Caco-2 (cell line): ENCODE measurements at regions not wholly inside any gene's neighbourhood (a gene's known extent, or its start where the extent isn't known, plus 50 kb on each side); places are given as distances from the start of the nearest gene placed in this dataset.
A peak's percentile ranks its signal among the peaks of the same experiment; 100 is the strongest.
"Not testable (repeated sequence)": the region's sequence is repeated elsewhere in the genome, so short reads cannot be mapped to it uniquely, and the experiment has no call there.

Experiments
- BruUV-seq: library from RNA; stranded (reverse); fragments of 400-500 nt; replicated peaks from 2 replicates; lab custom pipeline; 2021; lab: Mats Ljungman, UMichigan
- CTCF ChIA-PET: fragments of 300-600 bp; sonication (Branson Sonifier 250); formaldehyde crosslinking; loops from one replicate; lab custom pipeline; 2022; ENCODE audit warnings: antibody characterized with exemption; lab: Charles Lee
- POLR2A ChIA-PET: fragments of 300-600 bp; sonication (Branson Sonifier 250); formaldehyde crosslinking; loops from one replicate; lab custom pipeline; 2022; ENCODE audit warnings: antibody characterized with exemption; lab: Charles Lee
- DNase-seq, 2 experiments: peaks; one replicate each; pipeline versions ENCODE4 v3.0.0 to v3.0.0-alpha.2; 2020 to 2022
- H3K27me3 ChIP-seq: replicated peaks from 2 replicates; pipeline ENCODE4 v1.6.0; 2011; ENCODE audit warnings: low read length; ENCODE audit not compliant: control insufficient read depth, insufficient read depth
- H3K36me3 ChIP-seq: 2 replicates; pipeline ENCODE4 v1.5.1; 2011; ENCODE audit warnings: low read length; ENCODE audit not compliant: control insufficient read depth, insufficient read depth
- H3K4me1 ChIP-seq: fragments of 250-450 bp; sonication (Bioruptor Pico); 2 replicates; pipeline ENCODE4 v1.5.1; 2020; ENCODE audit warnings: mild to moderate bottlenecking
- H3K4me3 ChIP-seq: 2 replicates; pipeline ENCODE4 v1.5.1; 2011; ENCODE audit warnings: low read depth, mild to moderate bottlenecking, control low read depth, low read length
- H3K9me3 ChIP-seq: fragments of 250-450 bp; sonication (Bioruptor Pico); 2 replicates; pipeline ENCODE4 v1.5.1; 2020; ENCODE audit warnings: mild to moderate bottlenecking, moderate library complexity
- H3K27ac Mint-ChIP-seq: one replicate; pipeline ENCODE4 v1.8.0; 2022; ENCODE audit warnings: mixed read lengths; ENCODE audit not compliant: unreplicated experiment
- H3K27me3 Mint-ChIP-seq: one replicate; pipeline ENCODE4 v1.8.0; 2022; ENCODE audit warnings: mixed read lengths; ENCODE audit not compliant: insufficient read depth, unreplicated experiment
- H3K36me3 Mint-ChIP-seq: one replicate; pipeline ENCODE4 v1.8.0; 2022; ENCODE audit warnings: mild to moderate bottlenecking, mixed read lengths; ENCODE audit not compliant: insufficient read depth, unreplicated experiment
- H3K4me1 Mint-ChIP-seq: one replicate; pipeline ENCODE4 v1.8.0; 2022; ENCODE audit warnings: low read depth, mixed read lengths; ENCODE audit not compliant: unreplicated experiment
- H3K4me3 Mint-ChIP-seq: one replicate; pipeline ENCODE4 v1.8.0; 2022; ENCODE audit warnings: mild to moderate bottlenecking, moderate library complexity, mixed read lengths; ENCODE audit not compliant: unreplicated experiment
- H3K9me3 Mint-ChIP-seq: one replicate; pipeline ENCODE4 v1.8.0; 2022; ENCODE audit warnings: mixed read lengths; ENCODE audit not compliant: unreplicated experiment
- intact Hi-C: fragments of 100-400 bp; cut with micrococcal nuclease; formaldehyde crosslinking; loops from one replicate; pipeline ENCODE4 v1.10.0; 2022; ENCODE audit not compliant: unreplicated experiment
- TF ChIP-seq, protein P1 (sequence below), 2 experiments: fragments of 200-600 bp in 1 of 2; IDR thresholded peaks; 1 replicate in 1 of 2; 2 replicates in 1 of 2; pipeline versions ENCODE4 v1.5.1 to v1.8.0; 2011 to 2022; ENCODE audit warnings: antibody characterized with exemption in 1 of 2, control low read depth in 1 of 2, inconsistent platforms in 1 of 2, low read depth in 1 of 2, low read length in 1 of 2, mild to moderate bottlenecking in 1 of 2, moderate library complexity in 1 of 2; ENCODE audit not compliant: insufficient read depth in 1 of 2, severe bottlenecking in 1 of 2, unreplicated experiment in 1 of 2

DNA sequence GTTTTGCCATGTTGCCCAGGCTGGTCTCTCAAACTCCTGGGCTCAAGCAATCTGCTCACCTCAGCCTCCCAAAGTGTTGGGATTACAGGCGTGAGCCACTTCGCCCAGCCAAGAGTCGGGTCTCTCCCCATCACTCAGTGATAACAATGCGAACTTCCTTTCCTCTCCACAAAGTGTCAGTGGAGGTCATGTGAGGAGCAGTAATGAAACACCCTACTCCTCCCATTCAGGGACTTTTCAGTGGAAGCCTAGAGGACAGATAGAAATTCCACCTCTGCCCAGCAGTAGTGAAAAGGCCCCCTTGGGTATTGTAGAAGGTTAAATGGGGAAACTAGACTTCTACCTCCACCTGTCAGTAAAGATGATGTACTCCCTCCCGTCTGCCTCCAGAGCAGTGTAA is 141.9 kb upstream of the STK26 start:
- no peaks in the 10 kb centered on the region for H3K27me3 ChIP-seq
- CTCF ChIA-PET = no interaction called here
- Mint-ChIP-seq H3K27ac (no peak overlapping the region), H3K9me3 (no peaks in the 10 kb centered on the region), H3K4me3 (no peak overlapping the region), H3K4me1 (peaks cover 11% of the 10 kb centered on the region), H3K27me3 (no peaks in the 10 kb centered on the region), H3K36me3 (no peaks in the 10 kb centered on the region)
- intact Hi-C loops = no loop called here
- peak in 1 of 2 experiments; percentile 1 for DNase-seq
- BruUV-seq = no TSS peak
- no peaks in the 10 kb centered on the region for H3K36me3 ChIP-seq
- POLR2A ChIA-PET = no interaction called here
- TF ChIP-seq, protein P1, sequence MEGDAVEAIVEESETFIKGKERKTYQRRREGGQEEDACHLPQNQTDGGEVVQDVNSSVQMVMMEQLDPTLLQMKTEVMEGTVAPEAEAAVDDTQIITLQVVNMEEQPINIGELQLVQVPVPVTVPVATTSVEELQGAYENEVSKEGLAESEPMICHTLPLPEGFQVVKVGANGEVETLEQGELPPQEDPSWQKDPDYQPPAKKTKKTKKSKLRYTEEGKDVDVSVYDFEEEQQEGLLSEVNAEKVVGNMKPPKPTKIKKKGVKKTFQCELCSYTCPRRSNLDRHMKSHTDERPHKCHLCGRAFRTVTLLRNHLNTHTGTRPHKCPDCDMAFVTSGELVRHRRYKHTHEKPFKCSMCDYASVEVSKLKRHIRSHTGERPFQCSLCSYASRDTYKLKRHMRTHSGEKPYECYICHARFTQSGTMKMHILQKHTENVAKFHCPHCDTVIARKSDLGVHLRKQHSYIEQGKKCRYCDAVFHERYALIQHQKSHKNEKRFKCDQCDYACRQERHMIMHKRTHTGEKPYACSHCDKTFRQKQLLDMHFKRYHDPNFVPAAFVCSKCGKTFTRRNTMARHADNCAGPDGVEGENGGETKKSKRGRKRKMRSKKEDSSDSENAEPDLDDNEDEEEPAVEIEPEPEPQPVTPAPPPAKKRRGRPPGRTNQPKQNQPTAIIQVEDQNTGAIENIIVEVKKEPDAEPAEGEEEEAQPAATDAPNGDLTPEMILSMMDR (IDR thresholded peaks at IDR 0.05; ENCODE audit: insufficient read depth in 1 of 2, low read depth in 1 of 2, low read length in 1 of 2, severe bottlenecking in 1 of 2, unreplicated experiment in 1 of 2) = peak in 1 of 2 experiments; percentile 1
- H3K4me3 ChIP-seq = no peak overlapping the region
- no peaks in the 10 kb centered on the region for H3K4me1 ChIP-seq
- H3K9me3 ChIP-seq = no peaks in the 10 kb centered on the region

GRCh38 chrX:131885042-131885441 is 138.1 kb upstream of the STK26 start:
- H3K4me1 ChIP-seq, H3K27me3 Mint-ChIP-seq, DNase-seq, H3K27me3 ChIP-seq, H3K36me3 ChIP-seq, H3K4me3 ChIP-seq, H3K9me3 ChIP-seq, H3K4me3 Mint-ChIP-seq, BruUV-seq, CTCF ChIA-PET, POLR2A ChIA-PET, intact Hi-C loops, H3K27ac Mint-ChIP-seq, H3K9me3 Mint-ChIP-seq, H3K36me3 Mint-ChIP-seq: not testable (repeated sequence)
- H3K4me1 Mint-ChIP-seq = peaks cover 11% of the 10 kb centered on the region

GRCh38 chrX:131893857-131894256 is 129.2 kb upstream of the STK26 start:
- intact Hi-C loops, H3K27me3 ChIP-seq, H3K4me1 Mint-ChIP-seq, H3K36me3 Mint-ChIP-seq, H3K4me3 ChIP-seq, H3K4me3 Mint-ChIP-seq, H3K4me1 ChIP-seq, H3K9me3 ChIP-seq, POLR2A ChIA-PET, DNase-seq, H3K9me3 Mint-ChIP-seq, CTCF ChIA-PET, H3K36me3 ChIP-seq, BruUV-seq, H3K27ac Mint-ChIP-seq: not testable (repeated sequence)
- H3K27me3 Mint-ChIP-seq = peaks cover 19% of the 10 kb centered on the region

GRCh38 chrX:131894995-131895394 is 128.1 kb upstream of the STK26 start:
- H3K4me3 ChIP-seq = no peak overlapping the region
- H3K9me3 ChIP-seq = no peaks in the 10 kb centered on the region
- Mint-ChIP-seq H3K4me1 (no peaks in the 10 kb centered on the region), H3K4me3 (no peak overlapping the region), H3K27ac (no peak overlapping the region), H3K36me3 (no peaks in the 10 kb centered on the region), H3K27me3 (peaks cover 22% of the 10 kb centered on the region), H3K9me3 (no peaks in the 10 kb centered on the region)
- intact Hi-C loops = no loop called here
- DNase-seq = no peak
- CTCF ChIA-PET = interaction anchor here (0.6 to 1.1 kb wide), 2 partner anchors 91 to 720 kb away, joined by 3 read pairs; no protein-coding TSS in a partner anchor
- POLR2A ChIA-PET = no interaction called here
- H3K4me1 ChIP-seq = no peaks in the 10 kb centered on the region
- H3K36me3 ChIP-seq = no peaks in the 10 kb centered on the region
- TF ChIP-seq, protein P1 (IDR thresholded peaks at IDR 0.05; ENCODE audit: insufficient read depth in 1 of 2, low read depth in 1 of 2, low read length in 1 of 2, severe bottlenecking in 1 of 2, unreplicated experiment in 1 of 2) = no peak
- H3K27me3 ChIP-seq = no peaks in the 10 kb centered on the region
- BruUV-seq = no TSS peak
